ENCODE measurements at regions not wholly inside any gene's neighbourhood (a gene's known extent, or its start where the extent isn't known, plus 50 kb on each side); places are given as distances from the start of the nearest gene placed in this dataset.

DNA sequence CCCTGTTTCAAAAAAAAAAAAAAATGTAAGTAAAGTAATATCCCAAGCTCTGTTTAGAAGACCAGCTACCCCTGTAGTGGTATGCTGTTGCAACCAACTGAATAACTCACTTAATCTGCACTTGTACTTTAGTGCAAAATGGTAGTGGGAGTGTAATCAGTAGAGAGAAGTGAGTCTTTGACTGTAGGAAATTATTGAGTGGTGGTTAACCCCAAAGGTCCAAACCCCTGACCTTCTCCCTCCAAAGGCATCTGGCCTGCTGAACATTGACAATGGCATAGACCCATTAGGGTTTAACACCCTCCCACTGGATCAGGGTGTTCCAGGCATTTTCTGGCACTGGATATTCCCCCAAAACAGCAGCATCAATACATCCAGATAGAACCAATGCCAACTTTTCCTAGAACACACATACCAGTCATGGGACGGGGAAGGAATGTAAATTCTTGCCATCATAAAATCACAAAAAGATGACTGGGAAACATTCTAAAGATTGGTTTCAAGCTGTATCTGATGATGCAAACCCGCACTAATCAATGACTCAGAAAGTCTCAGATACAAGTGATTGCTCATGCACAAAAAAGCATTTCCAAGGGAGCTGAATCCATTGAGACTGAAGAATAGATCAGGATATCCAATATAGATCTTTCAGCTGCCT lies 110.3 kb downstream of the MRPL39 start:
- H3K27me3 ChIP-seq (ENCODE audit: insufficient read depth, low read depth, severe bottlenecking), result no peaks in the 10 kb centered on the region
- no peaks in the 10 kb centered on the region for H3K9me3 ChIP-seq (ENCODE audit: severe bottlenecking)
- no peak for DNase-seq
- H3K4me3 ChIP-seq (ENCODE audit: low read depth, low read length), result no peak overlapping the region
- TF ChIP-seq CTCF (IDR thresholded peaks at IDR 0.05; ENCODE audit: low read depth, low read length), result no peak
- H3K27ac ChIP-seq, result no peak overlapping the region
- H3K36me3 ChIP-seq, result no peaks in the 10 kb centered on the region

DNA sequence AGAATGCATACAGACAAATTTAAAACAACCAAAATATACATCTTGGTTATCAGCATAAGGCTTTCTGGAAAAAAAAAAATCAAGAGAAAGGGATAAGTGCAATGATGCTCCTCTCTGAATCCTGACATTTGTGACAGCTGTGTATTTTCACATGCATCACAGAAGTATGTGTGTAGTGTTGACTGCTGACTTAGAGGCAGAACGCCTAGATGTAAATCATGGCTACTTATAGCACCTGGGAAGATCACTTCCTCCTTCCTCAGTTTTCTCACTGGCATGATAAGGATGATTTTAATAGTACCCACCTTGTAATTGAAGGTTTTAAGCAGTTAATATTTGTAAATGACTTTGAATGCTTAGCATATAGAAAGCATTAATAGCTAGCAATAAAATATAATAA lies 112.5 kb downstream of the MRPL39 start:
- no peaks in the 10 kb centered on the region for H3K27me3 ChIP-seq (ENCODE audit: insufficient read depth, low read depth, severe bottlenecking)

DNA sequence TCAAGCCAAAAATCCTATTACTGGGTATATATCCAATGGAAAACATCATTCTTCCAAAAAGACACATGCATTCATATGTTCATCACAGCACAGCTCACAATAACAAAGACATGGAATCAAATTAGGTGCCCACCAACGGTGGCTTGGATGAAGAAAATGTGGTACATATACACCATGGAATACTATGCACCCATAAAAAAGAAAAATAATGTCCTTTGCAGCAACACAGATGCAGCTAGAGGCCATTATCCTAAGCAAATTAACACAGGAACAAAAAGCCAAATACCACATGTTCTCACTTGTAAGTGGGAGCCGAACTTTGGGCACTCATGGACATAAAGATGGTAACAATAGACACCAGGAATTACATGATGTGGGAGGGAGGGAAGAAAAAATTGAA lies 113.6 kb downstream of the MRPL39 start:
- Histone ChIP-seq H3K27me3 (ENCODE audit: insufficient read depth, low read depth, severe bottlenecking) (no peaks in the 10 kb centered on the region), H3K4me3 (ENCODE audit: low read depth, low read length) (no peak overlapping the region), H3K36me3 (no peaks in the 10 kb centered on the region), H3K9me3 (ENCODE audit: severe bottlenecking) (no peaks in the 10 kb centered on the region), H3K27ac (no peak overlapping the region)
- no peak for DNase-seq
- no peak for TF ChIP-seq CTCF (IDR thresholded peaks at IDR 0.05; ENCODE audit: low read depth, low read length)

More for the DNA sequence above, 112.5 kb downstream of the MRPL39 start:
- H3K9me3 ChIP-seq (ENCODE audit: severe bottlenecking), result no peaks in the 10 kb centered on the region
- no peak overlapping the region for H3K4me3 ChIP-seq (ENCODE audit: low read depth, low read length)
- no peak for DNase-seq
- H3K27ac ChIP-seq, result no peak overlapping the region
- no peaks in the 10 kb centered on the region for H3K36me3 ChIP-seq
- TF ChIP-seq CTCF (IDR thresholded peaks at IDR 0.05; ENCODE audit: low read depth, low read length), result no peak

GRCh38 chr21:25491267-25491666 lies 116.0 kb downstream of the MRPL39 start:
- no peak for TF ChIP-seq CTCF (IDR thresholded peaks at IDR 0.05; ENCODE audit: low read depth, low read length)
- no peak for DNase-seq
- no peaks in the 10 kb centered on the region for H3K36me3 ChIP-seq
- no peaks in the 10 kb centered on the region for H3K27me3 ChIP-seq (ENCODE audit: insufficient read depth, low read depth, severe bottlenecking)
- H3K9me3 ChIP-seq (ENCODE audit: severe bottlenecking), result no peaks in the 10 kb centered on the region
- H3K4me3 ChIP-seq (ENCODE audit: low read depth, low read length), result no peak overlapping the region
- no peak overlapping the region for H3K27ac ChIP-seq

GRCh38 chr21:25490742-25491141 lies 116.5 kb downstream of the MRPL39 start:
- Histone ChIP-seq H3K27ac (no peak overlapping the region), H3K36me3 (no peaks in the 10 kb centered on the region), H3K4me3 (ENCODE audit: low read depth, low read length) (no peak overlapping the region), H3K27me3 (ENCODE audit: insufficient read depth, low read depth, severe bottlenecking) (no peaks in the 10 kb centered on the region), H3K9me3 (ENCODE audit: severe bottlenecking) (no peaks in the 10 kb centered on the region)
- TF ChIP-seq CTCF (IDR thresholded peaks at IDR 0.05; ENCODE audit: low read depth, low read length), result no peak
- DNase-seq, result no peak

GRCh38 chr21:25489673-25490072 lies 117.6 kb downstream of the MRPL39 start:
- Histone ChIP-seq H3K9me3 (ENCODE audit: severe bottlenecking) (no peaks in the 10 kb centered on the region), H3K36me3 (no peaks in the 10 kb centered on the region), H3K4me3 (ENCODE audit: low read depth, low read length) (no peak overlapping the region), H3K27me3 (ENCODE audit: insufficient read depth, low read depth, severe bottlenecking) (no peaks in the 10 kb centered on the region), H3K27ac (no peak overlapping the region)
- no peak for DNase-seq
- TF ChIP-seq CTCF (IDR thresholded peaks at IDR 0.05; ENCODE audit: low read depth, low read length), result no peak

Data from WERI-Rb-1 (cell line).